ENCODE measurements at regions not wholly inside any gene's neighbourhood (a gene's known extent, or its start where the extent isn't known, plus 50 kb on each side); places are given as distances from the start of the nearest gene placed in this dataset.

GRCh38 chr9:87243602-87244001 is 254.1 kb upstream of the DAPK1 start:
- POLR2A ChIA-PET: no interaction called here

GRCh38 chr9:87245271-87245670 is 252.4 kb upstream of the DAPK1 start:
- ChIA-PET CTCF (no interaction called here), POLR2A (no interaction called here)
- Histone ChIP-seq H3K9me1 (replicated peaks; ENCODE audit: control insufficient read depth, extremely low read depth, insufficient read depth, low read length) (no peaks in the 10 kb centered on the region), H3K36me3 (ENCODE audit: control insufficient read depth in 2 of 2, extremely low read depth in 1 of 2, insufficient read depth in 2 of 2, low read length in 2 of 2) (no peaks in the 10 kb centered on the region), H4K20me1 (replicated peaks; ENCODE audit: control insufficient read depth, extremely low read depth, insufficient read depth, low read length) (no peaks in the 10 kb centered on the region), H3K79me2 (ENCODE audit: control insufficient read depth, insufficient read depth, low read length) (no peaks in the 10 kb centered on the region), H3K9me3 (replicated peaks; ENCODE audit: control insufficient read depth, insufficient read depth, low read length) (no peaks in the 10 kb centered on the region), H3K9ac (replicated peaks; ENCODE audit: extremely low read depth, insufficient read depth, low read length) (no peak overlapping the region), H3K27ac (ENCODE audit: insufficient read depth, low read depth, low read length) (no peak overlapping the region), H2AFZ (ENCODE audit: low read depth, low read length) (no peak overlapping the region), H3K4me2 (ENCODE audit: insufficient read depth, low read length) (no peak overlapping the region), H3K4me1 (ENCODE audit: control insufficient read depth, extremely low read depth, insufficient read depth, low read length) (no peaks in the 10 kb centered on the region), H3K4me3 (replicated peaks in 1 of 3; ENCODE audit: insufficient read depth in 1 of 3, low read depth in 1 of 3, low read length in 3 of 3) (no peak overlapping the region), H3K27me3 (ENCODE audit: control insufficient read depth in 2 of 2, insufficient read depth in 2 of 2, low read length in 2 of 2) (no peaks in the 10 kb centered on the region)
- FAIRE-seq: no peak
- dilution Hi-C loops (cut with MboI; ENCODE audit: extremely low pct_ligation_motif_present, low sequenced_read_pairs): no loop called here
- DNase-seq (ENCODE audit: low read depth, low spot score): no peak
- intact Hi-C loops (cut with micrococcal nuclease): no loop called here
- BruUV-seq (replicated peaks): no TSS peak
- TF ChIP-seq JUN (IDR thresholded peaks at IDR 0.05; ENCODE audit: borderline replicate concordance, insufficient read depth, insufficient read length, low read depth): no peak
- no peak for TF ChIP-seq MAX (IDR thresholded peaks at IDR 0.05; ENCODE audit: insufficient read depth, insufficient read length)
- TF ChIP-seq GATA2 (IDR thresholded peaks at IDR 0.05; ENCODE audit: insufficient read depth, insufficient read length, low read depth, low read length): no peak
- no peak for TF ChIP-seq EZH2 (IDR thresholded peaks at IDR 0.05; ENCODE audit: borderline replicate concordance, low read depth, low read length, severe bottlenecking)
- no peak for TF ChIP-seq CTCF (IDR thresholded peaks at IDR 0.05; ENCODE audit: extremely low read depth in 1 of 2, insufficient read depth in 1 of 2, low read depth in 1 of 2, low read length in 2 of 2)
- no peak for TF ChIP-seq FOS (IDR thresholded peaks at IDR 0.05; ENCODE audit: borderline replicate concordance, insufficient read depth, low read length)
- TF ChIP-seq MYC (IDR thresholded peaks at IDR 0.05; ENCODE audit: low read depth, low read length): no peak
- TF ChIP-seq POLR2A (IDR thresholded peaks at IDR 0.05; ENCODE audit: low read depth, low read length): no peak
- TF ChIP-seq POLR2AphosphoS5 (IDR thresholded peaks at IDR 0.05; ENCODE audit: insufficient read depth, low read depth, low read length): no peak

More at GRCh38 chr9:87243602-87244001, 254.1 kb upstream of the DAPK1 start:
- H3K9me3 ChIP-seq (replicated peaks; ENCODE audit: control insufficient read depth, insufficient read depth, low read length): no peaks in the 10 kb centered on the region
- no peak overlapping the region for H3K4me3 ChIP-seq (replicated peaks in 1 of 3; ENCODE audit: insufficient read depth in 1 of 3, low read depth in 1 of 3, low read length in 3 of 3)
- H3K4me2 ChIP-seq (ENCODE audit: insufficient read depth, low read length): no peak overlapping the region
- no peak overlapping the region for H3K27ac ChIP-seq (ENCODE audit: insufficient read depth, low read depth, low read length)
- no peaks in the 10 kb centered on the region for H3K27me3 ChIP-seq (ENCODE audit: control insufficient read depth in 2 of 2, insufficient read depth in 2 of 2, low read length in 2 of 2)
- H4K20me1 ChIP-seq (replicated peaks; ENCODE audit: control insufficient read depth, extremely low read depth, insufficient read depth, low read length): no peaks in the 10 kb centered on the region
- no peaks in the 10 kb centered on the region for H3K36me3 ChIP-seq (ENCODE audit: control insufficient read depth in 2 of 2, extremely low read depth in 1 of 2, insufficient read depth in 2 of 2, low read length in 2 of 2)
- no TSS peak for BruUV-seq (replicated peaks)
- DNase-seq (ENCODE audit: low read depth, low spot score) (no peak), FAIRE-seq (no peak)
- H2AFZ ChIP-seq (ENCODE audit: low read depth, low read length): no peak overlapping the region
- H3K4me1 ChIP-seq (ENCODE audit: control insufficient read depth, extremely low read depth, insufficient read depth, low read length): no peaks in the 10 kb centered on the region
- H3K9ac ChIP-seq (replicated peaks; ENCODE audit: extremely low read depth, insufficient read depth, low read length): no peak overlapping the region
- H3K9me1 ChIP-seq (replicated peaks; ENCODE audit: control insufficient read depth, extremely low read depth, insufficient read depth, low read length): no peaks in the 10 kb centered on the region
- intact Hi-C loops (cut with micrococcal nuclease) (no loop called here), dilution Hi-C loops (cut with MboI; ENCODE audit: extremely low pct_ligation_motif_present, low sequenced_read_pairs) (no loop called here)
- CTCF ChIA-PET: no interaction called here
- TF ChIP-seq GATA2 (IDR thresholded peaks at IDR 0.05; ENCODE audit: insufficient read depth, insufficient read length, low read depth, low read length): no peak
- no peak for TF ChIP-seq POLR2A (IDR thresholded peaks at IDR 0.05; ENCODE audit: low read depth, low read length)
- no peak for TF ChIP-seq MAX (IDR thresholded peaks at IDR 0.05; ENCODE audit: insufficient read depth, insufficient read length)
- no peak for TF ChIP-seq JUN (IDR thresholded peaks at IDR 0.05; ENCODE audit: borderline replicate concordance, insufficient read depth, insufficient read length, low read depth)
- no peak for TF ChIP-seq FOS (IDR thresholded peaks at IDR 0.05; ENCODE audit: borderline replicate concordance, insufficient read depth, low read length)
- H3K79me2 ChIP-seq (ENCODE audit: control insufficient read depth, insufficient read depth, low read length): no peaks in the 10 kb centered on the region

Measured in endothelial cell of umbilical vein (primary cell).